Esophagus muscularis mucosa (tissue), 4 donors: ENCODE measurements at regions not wholly inside any gene's neighbourhood (a gene's known extent, or its start where the extent isn't known, plus 50 kb on each side); places are given as distances from the start of the nearest gene placed in this dataset.

ENCODE experiments used
- CTCF ChIP-seq, 3 experiments: fragments of 200-600 bp in 2 of 3; fragments of 450-650 bp in 1 of 3; sonication (generic) in 2 of 3; IDR thresholded peaks; one replicate each; pipeline ENCODE4 v1.5.1; 2017 to 2019; ENCODE audit warnings: antibody characterized with exemption in 3 of 3, mild to moderate bottlenecking in 2 of 3, moderate library complexity in 1 of 3
- EP300 ChIP-seq: sonication (generic); formaldehyde crosslinking; IDR thresholded peaks from one replicate; pipeline ENCODE4 v1.6.1; 2017; ENCODE audit warnings: antibody characterized with exemption
- POLR2A ChIP-seq: fragments of 450-650 bp; IDR thresholded peaks from one replicate; pipeline ENCODE4 v1.6.1; 2017; ENCODE audit warnings: antibody characterized with exemption, moderate library complexity, mild to moderate bottlenecking, low read depth
- POLR2AphosphoS5 ChIP-seq, 2 donors: sonication (generic); formaldehyde crosslinking; IDR thresholded peaks; one replicate each; pipeline ENCODE4 v1.6.1; 2017; ENCODE audit warnings: antibody characterized with exemption in 2 of 2

GRCh38 chr4:136412708-136413107 is 1119.6 kb downstream of the PCDH18 start:
- TF ChIP-seq POLR2A (no peak), CTCF (IDR thresholded peaks at IDR 0.05) (no peak), EP300 (no peak), POLR2AphosphoS5 (IDR thresholded peaks at IDR 0.05) (no peak)
